ENCODE measurements at regions not wholly inside any gene's neighbourhood (a gene's known extent, or its start where the extent isn't known, plus 50 kb on each side); places are given as distances from the start of the nearest gene placed in this dataset.

- 96% methylated on average over 1 of the region's 1 CpG for WGBS (ENCODE audit: low lambda C conversion rate, missing lambda C conversion rate)
- H3K4me2 ChIP-seq = no peak overlapping the region
- H3K4me3 ChIP-seq = no peak overlapping the region
- no peak overlapping the region for H2AFZ ChIP-seq
- no peak for DNase-seq (ENCODE audit: low spot score)
- H3K9me2 ChIP-seq (replicated peaks; ENCODE audit: insufficient read depth) = no peaks in the 10 kb centered on the region
- no peaks in the 10 kb centered on the region for H3K79me2 ChIP-seq
- H3K36me3 ChIP-seq (replicated peaks; ENCODE audit: insufficient read depth, low read depth) = no peaks in the 10 kb centered on the region
- H3K4me1 ChIP-seq (ENCODE audit: insufficient read depth) = no peaks in the 10 kb centered on the region
- TF ChIP-seq EZH2 (IDR thresholded peaks at IDR 0.05; ENCODE audit: borderline replicate concordance) = no peak
- H4K20me1 ChIP-seq (ENCODE audit: insufficient read depth, poor library complexity, severe bottlenecking) = no peaks in the 10 kb centered on the region
- no peak overlapping the region for H3K27ac ChIP-seq
- H3K9me3 ChIP-seq (ENCODE audit: low read depth) = no peaks in the 10 kb centered on the region
- H3K27me3 ChIP-seq = no peaks in the 10 kb centered on the region
Measured at GRCh38 chr6:141443668-141444289, 688.9 kb upstream of the GJE1 start.

- no peaks in the 10 kb centered on the region for H3K9me3 ChIP-seq (ENCODE audit: low read depth)
- DNase-seq (ENCODE audit: low spot score) = no peak
- H3K27ac ChIP-seq = no peak overlapping the region
- TF ChIP-seq EZH2phosphoT487 (IDR thresholded peaks at IDR 0.05; ENCODE audit: low read depth, severe bottlenecking, unreplicated experiment) = no peak
- TF ChIP-seq CTCF (IDR thresholded peaks at IDR 0.05; ENCODE audit: poor library complexity) = no peak
- TF ChIP-seq EZH2 (IDR thresholded peaks at IDR 0.05; ENCODE audit: borderline replicate concordance) = no peak
- H3K36me3 ChIP-seq (replicated peaks; ENCODE audit: insufficient read depth, low read depth) = no peaks in the 10 kb centered on the region
- no peaks in the 10 kb centered on the region for H4K20me1 ChIP-seq (ENCODE audit: insufficient read depth, poor library complexity, severe bottlenecking)
- H3K4me1 ChIP-seq (ENCODE audit: insufficient read depth) = no peaks in the 10 kb centered on the region
- WGBS (ENCODE audit: low lambda C conversion rate, missing lambda C conversion rate) = 62% methylated on average over 2 of the region's 2 CpGs
- no peaks in the 10 kb centered on the region for H3K27me3 ChIP-seq
- H3K4me3 ChIP-seq = no peak overlapping the region
- no peak overlapping the region for H3K4me2 ChIP-seq
- H3K79me2 ChIP-seq = no peaks in the 10 kb centered on the region
- no peaks in the 10 kb centered on the region for H3K9me2 ChIP-seq (replicated peaks; ENCODE audit: insufficient read depth)
- no peak overlapping the region for H2AFZ ChIP-seq
Measured at GRCh38 chr6:141443032-141443431, 689.7 kb upstream of the GJE1 start.

GRCh38 chr6:141439513-141439912, 693.2 kb upstream of the GJE1 start:
- Histone ChIP-seq H3K36me3 (replicated peaks; ENCODE audit: insufficient read depth, low read depth) (no peaks in the 10 kb centered on the region), H2AFZ (no peak overlapping the region), H4K20me1 (ENCODE audit: insufficient read depth, poor library complexity, severe bottlenecking) (no peaks in the 10 kb centered on the region), H3K27me3 (no peaks in the 10 kb centered on the region), H3K4me1 (ENCODE audit: insufficient read depth) (no peaks in the 10 kb centered on the region), H3K9me2 (replicated peaks; ENCODE audit: insufficient read depth) (no peaks in the 10 kb centered on the region), H3K9me3 (ENCODE audit: low read depth) (no peaks in the 10 kb centered on the region), H3K79me2 (no peaks in the 10 kb centered on the region), H3K4me2 (no peak overlapping the region), H3K27ac (no peak overlapping the region), H3K4me3 (no peak overlapping the region)
- no peak for TF ChIP-seq EZH2 (IDR thresholded peaks at IDR 0.05; ENCODE audit: borderline replicate concordance)
- TF ChIP-seq EZH2phosphoT487 (IDR thresholded peaks at IDR 0.05; ENCODE audit: low read depth, severe bottlenecking, unreplicated experiment) = no peak
- TF ChIP-seq CTCF (IDR thresholded peaks at IDR 0.05; ENCODE audit: poor library complexity) = no peak
- no peak for DNase-seq (ENCODE audit: low spot score)

- Histone ChIP-seq H2AFZ (no peak overlapping the region), H3K4me1 (ENCODE audit: insufficient read depth) (no peaks in the 10 kb centered on the region), H3K4me3 (no peak overlapping the region), H4K20me1 (ENCODE audit: insufficient read depth, poor library complexity, severe bottlenecking) (no peaks in the 10 kb centered on the region), H3K27me3 (no peaks in the 10 kb centered on the region), H3K27ac (no peak overlapping the region), H3K79me2 (no peaks in the 10 kb centered on the region), H3K4me2 (no peak overlapping the region), H3K9me2 (replicated peaks; ENCODE audit: insufficient read depth) (no peaks in the 10 kb centered on the region), H3K9me3 (ENCODE audit: low read depth) (no peaks in the 10 kb centered on the region), H3K36me3 (replicated peaks; ENCODE audit: insufficient read depth, low read depth) (no peaks in the 10 kb centered on the region)
- DNase-seq (ENCODE audit: low spot score) = no peak
- no peak for TF ChIP-seq CTCF (IDR thresholded peaks at IDR 0.05; ENCODE audit: poor library complexity)
- no peak for TF ChIP-seq EZH2 (IDR thresholded peaks at IDR 0.05; ENCODE audit: borderline replicate concordance)
- TF ChIP-seq EZH2phosphoT487 (IDR thresholded peaks at IDR 0.05; ENCODE audit: low read depth, severe bottlenecking, unreplicated experiment) = no peak
Measured at GRCh38 chr6:141437685-141438084, 695.0 kb upstream of the GJE1 start.

Data from hepatocyte (in vitro differentiated cells).